Activated CD8-positive, alpha-beta T cell treated with anti-CD3 and anti-CD28 coated beads, Interleukin-2, amount 10 ng/mL, durations not matched to agents 7 days and 5 days (primary cell): ENCODE measurements at regions not wholly inside any gene's neighbourhood (a gene's known extent, or its start where the extent isn't known, plus 50 kb on each side); places are given as distances from the start of the nearest gene placed in this dataset.

ENCODE experiments used
- ATAC-seq: fragments of 150-1000 bp; cut with Tn5 transposase; one replicate; pipeline ENCODE4 v1.10.0; 2021; ENCODE audit warnings: moderate library complexity
- CTCF ChIA-PET: fragments of 350-600 bp; sonication (Branson Sonifier 250); formaldehyde crosslinking; loops from one replicate; lab custom pipeline; 2021; ENCODE audit warnings: antibody characterized with exemption; lab: Charles Lee
- POLR2A ChIA-PET: fragments of 350-600 bp; sonication (Branson Sonifier 250); formaldehyde crosslinking; loops from one replicate; lab custom pipeline; 2021; ENCODE audit warnings: antibody characterized with exemption; lab: Charles Lee
- DNase-seq: peaks from one replicate; pipeline ENCODE4 v3.0.0-alpha.2; 2020
- H3K27ac Mint-ChIP-seq: one replicate; pipeline ENCODE4 v1.8.0; 2021; ENCODE audit warnings: mild to moderate bottlenecking, mixed read lengths
- H3K27me3 Mint-ChIP-seq: one replicate; pipeline ENCODE4 v1.8.0; 2021; ENCODE audit warnings: low read depth, mixed read lengths
- H3K36me3 Mint-ChIP-seq: one replicate; pipeline ENCODE4 v1.8.0; 2021; ENCODE audit warnings: low read depth, mixed read lengths
- H3K4me1 Mint-ChIP-seq: one replicate; pipeline ENCODE4 v1.8.0; 2021; ENCODE audit warnings: low read depth, mixed read lengths
- H3K4me3 Mint-ChIP-seq: one replicate; pipeline ENCODE4 v1.8.0; 2021; ENCODE audit warnings: mild to moderate bottlenecking, mixed read lengths
- H3K9me3 Mint-ChIP-seq: one replicate; pipeline ENCODE4 v1.8.0; 2022; ENCODE audit warnings: mixed read lengths; ENCODE audit not compliant: insufficient read depth

DNA sequence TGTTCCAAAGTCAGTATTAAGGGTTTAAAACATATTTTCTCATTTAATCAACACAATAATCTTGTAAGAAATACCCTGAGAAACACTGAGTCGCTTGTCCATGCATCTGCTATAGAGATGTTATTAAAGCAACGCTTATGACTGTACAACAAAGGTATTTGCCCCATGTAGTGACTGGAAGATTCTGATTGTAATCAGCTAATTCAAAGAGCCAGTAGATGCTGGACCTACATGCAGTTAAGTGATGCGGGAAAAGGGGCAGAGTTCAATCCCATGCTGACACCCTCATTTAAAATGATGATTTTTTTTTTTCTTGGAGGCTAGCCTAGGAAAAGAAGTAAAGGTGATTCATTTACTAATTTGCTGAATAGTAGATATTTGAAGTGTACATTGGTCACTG is 149.3 kb upstream of the MTAP start:
- POLR2A ChIA-PET, result no interaction called here

GRCh38 chr9:21653589-21653988 is 148.8 kb upstream of the MTAP start:
- CTCF ChIA-PET, result no interaction called here
- ATAC-seq (no peak), DNase-seq (no peak)
- peaks cover 6% of the 10 kb centered on the region for H3K9me3 Mint-ChIP-seq
- POLR2A ChIA-PET, result no interaction called here
- no peaks in the 10 kb centered on the region for H3K4me1 Mint-ChIP-seq
- H3K27ac Mint-ChIP-seq, result no peak overlapping the region
- H3K27me3 Mint-ChIP-seq, result no peaks in the 10 kb centered on the region
- no peak overlapping the region for H3K4me3 Mint-ChIP-seq
- H3K36me3 Mint-ChIP-seq, result peaks cover 2% of the 10 kb centered on the region

More for the DNA sequence above, 149.3 kb upstream of the MTAP start:
- H3K9me3 Mint-ChIP-seq, result peaks cover 9% of the 10 kb centered on the region
- ATAC-seq (no peak), DNase-seq (no peak)
- no peaks in the 10 kb centered on the region for H3K27me3 Mint-ChIP-seq
- H3K4me3 Mint-ChIP-seq, result no peak overlapping the region
- H3K36me3 Mint-ChIP-seq, result peaks cover 3% of the 10 kb centered on the region
- CTCF ChIA-PET, result no interaction called here
- H3K27ac Mint-ChIP-seq, result no peak overlapping the region
- H3K4me1 Mint-ChIP-seq, result no peaks in the 10 kb centered on the region

- H3K4me1 Mint-ChIP-seq, result no peaks in the 10 kb centered on the region
- POLR2A ChIA-PET, result no interaction called here
- no peak overlapping the region for H3K4me3 Mint-ChIP-seq
- no peaks in the 10 kb centered on the region for H3K36me3 Mint-ChIP-seq
- no peak overlapping the region for H3K27ac Mint-ChIP-seq
- ATAC-seq (no peak), DNase-seq (no peak)
- H3K27me3 Mint-ChIP-seq, result no peaks in the 10 kb centered on the region
- no peaks in the 10 kb centered on the region for H3K9me3 Mint-ChIP-seq
- CTCF ChIA-PET, result no interaction called here
These were observed 145.4 kb upstream of the MTAP start for GRCh38 chr9:21656776-21657674.

GRCh38 chr9:21657966-21658667 is 144.3 kb upstream of the MTAP start:
- Mint-ChIP-seq H3K27ac (no peak overlapping the region), H3K36me3 (no peaks in the 10 kb centered on the region), H3K27me3 (no peaks in the 10 kb centered on the region), H3K4me1 (no peaks in the 10 kb centered on the region), H3K4me3 (no peak overlapping the region), H3K9me3 (no peaks in the 10 kb centered on the region)
- no peak for ATAC-seq
- DNase-seq, result no peak
- POLR2A ChIA-PET, result interaction anchor here (0.6 kb wide), 1 partner anchor 41 kb away, joined by 4 read pairs; no protein-coding TSS in a partner anchor
- CTCF ChIA-PET, result no interaction called here

- Mint-ChIP-seq H3K27ac (no peak overlapping the region), H3K27me3 (no peaks in the 10 kb centered on the region), H3K4me1 (no peaks in the 10 kb centered on the region), H3K4me3 (no peak overlapping the region), H3K36me3 (no peaks in the 10 kb centered on the region), H3K9me3 (no peaks in the 10 kb centered on the region)
- no peak for DNase-seq
- no peak for ATAC-seq
- ChIA-PET POLR2A (interaction anchor here (0.6 kb wide), 1 partner anchor 12 kb away, joined by 3 read pairs; no protein-coding TSS in a partner anchor), CTCF (no interaction called here)
These were observed 141.5 kb upstream of the MTAP start for GRCh38 chr9:21660976-21661375.

DNA sequence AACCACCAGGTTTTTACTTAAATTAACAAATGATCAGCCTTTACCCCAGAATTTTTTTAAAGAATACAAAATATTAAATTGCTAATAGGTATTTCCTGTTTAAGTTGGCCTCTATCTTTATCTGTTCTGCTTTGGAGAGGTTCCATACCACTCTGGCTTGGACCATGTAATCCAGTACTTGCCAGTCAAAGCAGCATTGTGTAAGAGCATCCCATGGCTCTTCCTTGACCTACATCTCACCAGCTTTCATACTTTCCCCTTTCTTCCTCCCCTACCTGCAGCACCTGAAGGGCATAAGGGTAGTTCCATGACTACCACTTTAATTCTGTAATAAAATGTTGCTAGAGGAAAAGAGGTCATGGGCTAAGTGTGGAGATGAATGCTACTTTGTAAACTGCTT is 140.8 kb upstream of the MTAP start:
- CTCF ChIA-PET, result no interaction called here
- ATAC-seq (no peak), DNase-seq (no peak)
- POLR2A ChIA-PET, result no interaction called here
- Mint-ChIP-seq H3K27me3 (no peaks in the 10 kb centered on the region), H3K36me3 (no peaks in the 10 kb centered on the region), H3K27ac (no peak overlapping the region), H3K4me3 (no peak overlapping the region), H3K9me3 (no peaks in the 10 kb centered on the region), H3K4me1 (no peaks in the 10 kb centered on the region)

- Mint-ChIP-seq H3K27ac (no peak overlapping the region), H3K27me3 (no peaks in the 10 kb centered on the region), H3K4me1 (peaks cover 9% of the 10 kb centered on the region), H3K4me3 (no peak overlapping the region), H3K36me3 (no peaks in the 10 kb centered on the region), H3K9me3 (no peaks in the 10 kb centered on the region)
- ATAC-seq, result no peak
- ChIA-PET POLR2A (no interaction called here), CTCF (interaction anchor here (1.3 kb wide), 1 partner anchor 9 kb away, joined by 3 read pairs; no protein-coding TSS in a partner anchor)
- no peak for DNase-seq
These were observed 133.9 kb upstream of the MTAP start for GRCh38 chr9:21668516-21668915.

DNA sequence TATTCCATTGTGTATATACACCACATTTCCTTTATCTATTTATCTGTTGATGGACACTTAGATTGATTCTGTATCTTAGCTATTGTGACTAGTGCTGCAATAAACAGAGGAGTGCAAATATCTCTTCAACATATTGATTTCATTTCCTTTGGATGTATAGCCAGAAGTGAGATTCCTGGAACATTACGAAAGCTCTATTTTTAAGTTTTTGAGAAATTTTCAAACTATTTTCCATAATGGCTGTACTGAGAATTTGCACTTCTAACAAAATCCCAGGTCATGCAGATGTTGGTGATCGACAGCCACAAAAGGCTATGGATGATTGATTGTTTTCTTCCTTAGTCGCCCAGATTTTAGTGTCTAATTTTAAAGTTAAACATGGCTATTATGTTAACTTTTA is 132.7 kb upstream of the MTAP start:
- H3K4me3 Mint-ChIP-seq, result no peak overlapping the region
- ATAC-seq (no peak), DNase-seq (no peak)
- no peaks in the 10 kb centered on the region for H3K27me3 Mint-ChIP-seq
- H3K4me1 Mint-ChIP-seq, result peaks cover 9% of the 10 kb centered on the region
- no peaks in the 10 kb centered on the region for H3K36me3 Mint-ChIP-seq
- POLR2A ChIA-PET, result no interaction called here
- CTCF ChIA-PET, result no interaction called here
- H3K27ac Mint-ChIP-seq, result no peak overlapping the region
- H3K9me3 Mint-ChIP-seq, result no peaks in the 10 kb centered on the region

DNA sequence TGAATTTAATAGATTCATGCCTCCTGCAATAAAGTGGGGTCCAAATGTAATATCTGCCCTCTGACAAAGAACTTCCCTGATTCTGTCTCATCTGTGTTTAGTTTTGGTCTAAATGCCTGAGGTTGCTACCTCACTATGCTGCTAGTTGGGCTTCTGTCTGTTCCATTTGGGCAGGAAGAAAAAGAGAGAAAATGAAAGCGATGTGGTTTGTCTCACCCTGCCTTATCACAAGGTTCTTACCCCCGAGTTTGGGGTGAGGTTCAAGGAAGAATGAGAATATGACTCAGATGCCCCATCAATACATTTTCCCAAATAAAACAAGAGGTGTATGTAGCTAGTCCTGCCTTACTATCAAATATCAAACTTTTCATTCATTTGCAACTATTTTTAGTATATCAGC is 132.1 kb upstream of the MTAP start:
- no peaks in the 10 kb centered on the region for H3K36me3 Mint-ChIP-seq
- POLR2A ChIA-PET, result no interaction called here
- peak; percentile 32 for DNase-seq
- no peak overlapping the region for H3K4me3 Mint-ChIP-seq
- peak; percentile 79 for ATAC-seq
- no peaks in the 10 kb centered on the region for H3K9me3 Mint-ChIP-seq
- no peaks in the 10 kb centered on the region for H3K27me3 Mint-ChIP-seq
- no peak overlapping the region for H3K27ac Mint-ChIP-seq
- H3K4me1 Mint-ChIP-seq, result peaks cover 9% of the 10 kb centered on the region
- CTCF ChIA-PET, result no interaction called here

GRCh38 chr9:21672140-21672539 is 130.3 kb upstream of the MTAP start:
- DNase-seq (no peak), ATAC-seq (no peak)
- no peaks in the 10 kb centered on the region for H3K27me3 Mint-ChIP-seq
- H3K9me3 Mint-ChIP-seq, result no peaks in the 10 kb centered on the region
- H3K4me1 Mint-ChIP-seq, result peaks cover 9% of the 10 kb centered on the region
- POLR2A ChIA-PET, result no interaction called here
- CTCF ChIA-PET, result interaction anchor here (1.0 kb wide), 1 partner anchor 11 kb away, joined by 3 read pairs; no protein-coding TSS in a partner anchor
- no peaks in the 10 kb centered on the region for H3K36me3 Mint-ChIP-seq
- no peak overlapping the region for H3K27ac Mint-ChIP-seq
- no peak overlapping the region for H3K4me3 Mint-ChIP-seq

DNA sequence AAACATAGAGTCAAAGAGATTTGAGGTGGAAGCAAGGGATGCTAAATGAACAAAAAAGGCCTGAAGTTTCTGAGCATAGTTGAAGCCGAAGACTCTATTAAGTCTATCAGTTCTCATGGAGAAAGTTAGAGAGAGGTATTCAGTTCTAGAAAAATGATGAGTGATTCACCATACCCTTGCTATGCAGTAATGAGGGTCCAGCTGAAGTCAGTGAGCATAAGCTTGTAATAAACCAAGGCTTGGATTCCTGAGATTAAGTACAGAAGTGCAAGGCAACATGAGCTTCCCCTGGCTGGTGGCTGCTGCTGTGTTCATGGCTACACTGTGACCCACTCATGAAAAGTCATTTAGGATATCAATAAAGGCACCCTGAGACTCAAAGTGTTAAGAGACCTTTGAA is 129.7 kb upstream of the MTAP start:
- ChIA-PET CTCF (interaction anchor here (1.0 kb wide), 1 partner anchor 10 kb away, joined by 3 read pairs; no protein-coding TSS in a partner anchor), POLR2A (interaction anchor here (0.7 kb wide), 1 partner anchor 12 kb away, joined by 3 read pairs; no protein-coding TSS in a partner anchor)
- Mint-ChIP-seq H3K36me3 (no peaks in the 10 kb centered on the region), H3K27me3 (no peaks in the 10 kb centered on the region), H3K4me3 (no peak overlapping the region), H3K9me3 (no peaks in the 10 kb centered on the region), H3K4me1 (peaks cover 9% of the 10 kb centered on the region), H3K27ac (no peak overlapping the region)
- ATAC-seq (no peak), DNase-seq (no peak)

- CTCF ChIA-PET, result no interaction called here
- POLR2A ChIA-PET, result no interaction called here
- H3K4me1 Mint-ChIP-seq, result peaks cover 9% of the 10 kb centered on the region
- DNase-seq (no peak), ATAC-seq (no peak)
- no peaks in the 10 kb centered on the region for H3K36me3 Mint-ChIP-seq
- H3K27me3 Mint-ChIP-seq, result no peaks in the 10 kb centered on the region
- H3K27ac Mint-ChIP-seq, result no peak overlapping the region
- H3K4me3 Mint-ChIP-seq, result no peak overlapping the region
- H3K9me3 Mint-ChIP-seq, result no peaks in the 10 kb centered on the region
These were observed 127.5 kb upstream of the MTAP start for GRCh38 chr9:21674894-21675293.
